ENCODE measurements at regions not wholly inside any gene's neighbourhood (a gene's known extent, or its start where the extent isn't known, plus 50 kb on each side); places are given as distances from the start of the nearest gene placed in this dataset.

- DNase-seq: no peak
These were observed 121.3 kb upstream of the C1GALT1 start for GRCh38 chr7:7060828-7061599.

GRCh38 chr7:7077945-7078344, 104.4 kb upstream of the C1GALT1 start:
- DNase-seq: no peak

GRCh38 chr7:7080802-7081201, 101.5 kb upstream of the C1GALT1 start:
- no peak for DNase-seq

- no peak for DNase-seq
These were observed 91.9 kb upstream of the C1GALT1 start for GRCh38 chr7:7090460-7090859.

- no peak for DNase-seq
These were observed 84.0 kb upstream of the C1GALT1 start for GRCh38 chr7:7098280-7098818.

- peak in 1 of 2 donors; percentile 3 for DNase-seq
These were observed 82.7 kb upstream of the C1GALT1 start for GRCh38 chr7:7099584-7100014.

GRCh38 chr7:7100432-7100849, 81.9 kb upstream of the C1GALT1 start:
- DNase-seq: no peak

GRCh38 chr7:7102906-7103305, 79.4 kb upstream of the C1GALT1 start:
- no peak for DNase-seq

GRCh38 chr7:7103343-7104313, 78.7 kb upstream of the C1GALT1 start:
- DNase-seq: peak in 1 of 2 donors; percentile 47

GRCh38 chr7:7104314-7104698, 78.0 kb upstream of the C1GALT1 start:
- DNase-seq: no peak

GRCh38 chr7:7104971-7105370, 77.4 kb upstream of the C1GALT1 start:
- DNase-seq: no peak

GRCh38 chr7:7105800-7106582, 76.4 kb upstream of the C1GALT1 start:
- no peak for DNase-seq

GRCh38 chr7:7108931-7109330, 73.4 kb upstream of the C1GALT1 start:
- no peak for DNase-seq

- no peak for DNase-seq
These were observed 72.4 kb upstream of the C1GALT1 start for GRCh38 chr7:7109934-7110333.

GRCh38 chr7:7110706-7111105, 71.6 kb upstream of the C1GALT1 start:
- no peak for DNase-seq

- no peak for DNase-seq
These were observed 69.5 kb upstream of the C1GALT1 start for GRCh38 chr7:7112868-7113267.

- no peak for DNase-seq
These were observed 67.6 kb upstream of the C1GALT1 start for GRCh38 chr7:7114575-7115291.

- DNase-seq: no peak
These were observed 64.3 kb upstream of the C1GALT1 start for GRCh38 chr7:7117935-7118586.

- DNase-seq: no peak
These were observed 63.5 kb upstream of the C1GALT1 start for GRCh38 chr7:7118822-7119221.

GRCh38 chr7:7119729-7120128, 62.6 kb upstream of the C1GALT1 start:
- DNase-seq: no peak

- DNase-seq: no peak
These were observed 60.3 kb upstream of the C1GALT1 start for GRCh38 chr7:7122033-7122478.

All from hippocampal formation (tissue), 2 donors.